Activated naive CD4-positive, alpha-beta T cell treated with anti-CD3 and anti-CD28 coated beads, Interleukin-2, amount 10 ng/mL, durations not matched to agents 7 days and 5 days (primary cell): ENCODE measurements at regions not wholly inside any gene's neighbourhood (a gene's known extent, or its start where the extent isn't known, plus 50 kb on each side); places are given as distances from the start of the nearest gene placed in this dataset.

Source experiments
- CTCF ChIA-PET: fragments of 350-600 bp; sonication (Branson Sonifier 250); formaldehyde crosslinking; loops from one replicate; lab custom pipeline; 2021; ENCODE audit warnings: antibody characterized with exemption; lab: Charles Lee
- DNase-seq: peaks from one replicate; pipeline ENCODE4 v3.0.0-alpha.2; 2020
- H3K27ac Mint-ChIP-seq: one replicate; pipeline ENCODE4 v1.8.0; 2021; ENCODE audit warnings: mild to moderate bottlenecking, moderate library complexity, mixed read lengths
- H3K27me3 Mint-ChIP-seq: one replicate; pipeline ENCODE4 v1.8.0; 2021; ENCODE audit warnings: mild to moderate bottlenecking, mixed read lengths
- H3K36me3 Mint-ChIP-seq: one replicate; pipeline ENCODE4 v1.8.0; 2021; ENCODE audit warnings: mixed read lengths
- H3K4me1 Mint-ChIP-seq: one replicate; pipeline ENCODE4 v1.8.0; 2021; ENCODE audit warnings: mixed read lengths
- H3K4me3 Mint-ChIP-seq: one replicate; pipeline ENCODE4 v1.8.0; 2021; ENCODE audit warnings: mild to moderate bottlenecking, moderate library complexity, mixed read lengths
- H3K9me3 Mint-ChIP-seq: one replicate; pipeline ENCODE4 v1.8.0; 2021; ENCODE audit warnings: mixed read lengths

DNA sequence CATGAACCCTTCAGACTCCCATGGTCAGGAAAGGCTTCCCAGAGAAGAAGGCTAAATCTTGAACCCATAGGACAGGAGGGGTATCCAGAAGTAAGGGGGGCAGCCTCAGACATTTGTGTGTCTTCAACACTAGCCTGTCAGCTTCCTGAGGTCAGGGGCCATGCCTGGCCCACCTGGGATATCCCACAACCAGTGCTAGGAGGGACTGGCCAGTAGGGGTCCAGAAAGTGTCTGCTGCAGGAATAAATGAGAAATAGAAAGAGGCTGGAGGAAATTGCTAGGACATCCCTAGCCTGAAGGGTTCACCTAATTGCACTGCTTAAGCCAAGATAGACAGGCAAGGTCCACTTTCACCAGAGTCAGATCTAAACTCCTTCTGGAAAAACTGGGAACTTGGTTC is 799.6 kb upstream of the ID2 start:
- Mint-ChIP-seq H3K9me3 (no peaks in the 10 kb centered on the region), H3K4me1 (no peaks in the 10 kb centered on the region), H3K27me3 (no peaks in the 10 kb centered on the region)

DNA sequence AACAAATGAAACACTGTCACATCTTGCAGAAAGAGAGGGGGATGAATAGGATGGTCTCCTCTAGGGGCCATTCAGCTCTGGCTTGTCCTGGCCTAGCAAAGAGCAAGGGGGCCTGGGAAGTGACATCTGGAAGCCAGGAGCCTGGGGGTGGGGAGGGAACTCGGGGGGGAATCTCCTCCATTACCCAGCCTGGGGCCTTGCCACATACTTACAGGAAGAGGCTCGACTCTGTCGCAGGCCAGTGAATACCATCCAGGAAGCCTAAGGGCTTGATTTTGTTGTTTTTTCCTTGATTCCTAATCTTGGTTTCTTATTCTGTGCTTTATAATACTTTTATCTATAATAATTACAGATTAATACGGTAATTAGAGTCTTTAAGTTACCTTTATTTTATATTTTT is 797.5 kb upstream of the ID2 start:
- no peak for DNase-seq
- Mint-ChIP-seq H3K4me3 (no peak overlapping the region), H3K27me3 (no peaks in the 10 kb centered on the region), H3K9me3 (no peaks in the 10 kb centered on the region), H3K4me1 (no peaks in the 10 kb centered on the region), H3K27ac (no peak overlapping the region), H3K36me3 (no peaks in the 10 kb centered on the region)
- CTCF ChIA-PET = no interaction called here

More for the DNA sequence above, 799.6 kb upstream of the ID2 start:
- Mint-ChIP-seq H3K27ac (no peak overlapping the region), H3K4me3 (no peak overlapping the region), H3K36me3 (no peaks in the 10 kb centered on the region)
- CTCF ChIA-PET = no interaction called here
- no peak for DNase-seq

DNA sequence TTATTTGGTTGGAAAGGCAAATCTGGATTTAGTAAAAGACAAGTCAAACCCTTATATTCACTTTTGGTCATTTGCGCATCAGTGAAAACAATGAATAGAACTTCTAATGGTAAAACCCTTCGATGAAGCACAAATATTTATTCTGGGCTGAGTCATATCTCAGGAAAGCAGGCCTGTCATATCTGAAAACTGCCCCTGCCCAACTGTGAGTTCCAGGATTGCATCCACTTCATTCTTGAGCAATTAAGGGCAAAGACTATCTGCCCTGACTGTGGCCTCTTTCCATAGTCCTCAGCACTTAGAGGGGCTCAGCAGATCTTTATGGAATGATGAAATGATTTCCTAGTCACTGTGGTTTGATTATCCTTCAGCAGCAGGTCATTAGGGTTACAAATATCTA is 795.2 kb upstream of the ID2 start:
- H3K36me3 Mint-ChIP-seq = no peaks in the 10 kb centered on the region
- DNase-seq = no peak
- no peak overlapping the region for H3K27ac Mint-ChIP-seq
- H3K4me3 Mint-ChIP-seq = no peak overlapping the region
- peaks cover 3% of the 10 kb centered on the region for H3K27me3 Mint-ChIP-seq
- CTCF ChIA-PET = no interaction called here
- no peaks in the 10 kb centered on the region for H3K9me3 Mint-ChIP-seq
- H3K4me1 Mint-ChIP-seq = no peaks in the 10 kb centered on the region

DNA sequence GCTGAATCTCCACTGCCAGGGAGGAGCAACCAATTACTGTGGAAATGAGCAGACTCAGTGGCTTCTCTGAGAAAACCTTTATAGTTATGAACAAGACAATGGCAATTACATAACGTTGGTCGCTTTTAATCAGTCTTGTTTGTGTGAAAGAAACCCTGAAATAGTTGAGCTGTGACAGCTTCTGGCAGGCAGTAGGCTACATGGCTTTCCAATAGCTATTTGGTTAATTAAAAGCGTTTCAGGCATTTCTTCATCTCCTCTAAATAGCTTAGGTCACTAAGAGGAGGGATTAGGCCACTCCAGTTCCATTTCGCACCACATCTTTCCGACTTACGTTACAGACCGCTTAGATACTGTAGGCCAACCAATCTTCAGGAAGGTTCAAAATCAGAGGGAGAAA is 794.4 kb upstream of the ID2 start:
- Mint-ChIP-seq H3K4me1 (no peaks in the 10 kb centered on the region), H3K36me3 (no peaks in the 10 kb centered on the region)
- CTCF ChIA-PET = no interaction called here

DNA sequence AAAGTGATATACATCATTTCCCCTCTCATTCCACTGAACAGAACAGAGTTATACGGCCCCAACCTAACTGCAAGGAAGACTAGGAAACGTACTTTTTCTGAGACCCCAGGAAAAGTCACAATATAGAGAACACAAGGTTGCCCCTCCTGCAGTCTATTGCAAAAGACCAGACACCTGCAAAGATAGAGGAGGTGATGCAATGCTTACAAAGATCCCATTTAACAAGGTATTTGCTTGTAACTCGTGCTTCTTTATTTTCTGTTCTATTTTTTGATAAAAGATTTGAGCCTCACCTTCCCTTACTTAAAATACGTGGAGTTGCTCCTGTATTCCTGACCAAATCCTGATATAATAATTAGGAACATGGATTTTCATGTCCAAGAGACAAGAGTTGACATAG is 793.0 kb upstream of the ID2 start:
- H3K9me3 Mint-ChIP-seq = no peaks in the 10 kb centered on the region
- no peaks in the 10 kb centered on the region for H3K4me1 Mint-ChIP-seq
- no peaks in the 10 kb centered on the region for H3K36me3 Mint-ChIP-seq
- CTCF ChIA-PET = interaction anchor here (0.8 kb wide), 1 partner anchor 106 kb away, joined by 3 read pairs; no protein-coding TSS in a partner anchor
- no peak overlapping the region for H3K27ac Mint-ChIP-seq
- no peak overlapping the region for H3K4me3 Mint-ChIP-seq
- peaks cover 3% of the 10 kb centered on the region for H3K27me3 Mint-ChIP-seq
- no peak for DNase-seq

More for the DNA sequence above, 794.4 kb upstream of the ID2 start:
- H3K4me3 Mint-ChIP-seq = no peak overlapping the region
- no peak overlapping the region for H3K27ac Mint-ChIP-seq
- no peaks in the 10 kb centered on the region for H3K9me3 Mint-ChIP-seq
- DNase-seq = no peak
- H3K27me3 Mint-ChIP-seq = peaks cover 3% of the 10 kb centered on the region

DNA sequence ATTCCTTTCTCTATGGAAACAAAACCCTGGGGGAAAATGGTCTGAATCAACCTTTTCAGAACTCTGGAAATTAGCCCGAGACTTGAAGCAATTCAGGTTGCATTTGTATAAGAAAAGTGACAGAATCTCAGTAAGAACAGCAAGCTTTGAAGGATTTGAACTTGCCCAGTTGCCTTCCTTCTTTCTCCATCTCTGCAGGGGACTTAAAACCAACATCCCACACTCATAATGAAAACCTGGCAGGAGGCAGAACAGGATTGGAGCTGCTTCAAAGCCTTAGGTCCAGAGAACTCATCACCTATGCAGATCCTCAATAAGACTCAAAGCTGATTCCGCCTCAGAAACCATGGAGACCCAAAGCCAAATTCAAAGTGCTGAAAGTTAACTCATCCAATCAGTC is 790.5 kb upstream of the ID2 start:
- no peak for DNase-seq
- Mint-ChIP-seq H3K27ac (no peak overlapping the region), H3K27me3 (peaks cover 3% of the 10 kb centered on the region), H3K4me3 (no peak overlapping the region), H3K4me1 (no peaks in the 10 kb centered on the region), H3K9me3 (no peaks in the 10 kb centered on the region), H3K36me3 (no peaks in the 10 kb centered on the region)
- CTCF ChIA-PET = no interaction called here

DNA sequence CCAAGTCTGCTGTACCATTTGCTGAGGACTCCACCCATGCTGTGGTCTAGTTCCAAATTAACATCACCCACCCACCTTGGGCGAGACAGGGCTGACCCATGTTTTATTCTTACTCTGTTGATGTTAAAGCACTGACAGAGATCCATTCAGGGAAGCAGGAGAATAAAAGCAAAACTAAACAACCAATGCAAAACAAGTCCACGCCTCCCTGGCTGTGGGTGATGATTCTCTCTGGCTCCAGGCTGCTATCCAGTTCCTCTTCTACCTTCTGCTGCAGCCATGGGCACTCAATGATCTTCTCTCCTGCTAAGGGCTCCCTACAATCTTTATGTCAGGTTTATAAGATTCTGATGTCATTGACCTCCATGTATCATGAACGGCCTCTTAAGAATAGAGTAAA is 786.6 kb upstream of the ID2 start:
- Mint-ChIP-seq H3K4me1 (peaks cover 12% of the 10 kb centered on the region), H3K9me3 (no peaks in the 10 kb centered on the region), H3K27ac (no peak overlapping the region), H3K4me3 (no peak overlapping the region), H3K36me3 (no peaks in the 10 kb centered on the region), H3K27me3 (peaks cover 7% of the 10 kb centered on the region)
- no peak for DNase-seq
- CTCF ChIA-PET = no interaction called here

DNA sequence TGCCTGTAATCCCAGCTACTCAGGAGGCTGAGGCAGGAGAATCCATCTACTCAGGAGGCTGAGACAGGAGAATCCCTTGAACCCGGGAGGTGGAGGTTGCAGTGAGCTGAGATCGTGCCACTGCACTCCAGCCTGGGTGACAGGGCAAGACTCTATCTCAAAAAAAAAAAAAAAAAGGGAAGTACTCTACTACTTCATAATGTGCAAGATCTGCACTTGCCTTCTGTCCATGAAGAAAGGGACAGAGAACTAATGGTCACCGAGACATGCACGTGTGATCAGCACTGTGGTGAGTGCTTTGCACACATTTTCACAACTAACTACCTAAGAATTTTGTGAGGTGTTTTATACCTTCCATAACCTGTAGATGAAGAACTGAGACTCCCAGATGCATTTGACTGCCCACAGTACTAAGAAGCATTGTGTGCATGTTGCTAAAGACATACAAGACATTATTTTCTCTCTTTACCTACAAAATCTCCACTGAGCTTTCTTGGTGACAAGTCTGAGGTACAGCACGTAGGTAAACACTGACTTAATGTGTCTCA is 784.8 kb upstream of the ID2 start:
- Mint-ChIP-seq H3K9me3 (no peaks in the 10 kb centered on the region), H3K27ac (no peak overlapping the region), H3K36me3 (no peaks in the 10 kb centered on the region), H3K4me1 (peaks cover 21% of the 10 kb centered on the region), H3K4me3 (no peak overlapping the region), H3K27me3 (peaks cover 4% of the 10 kb centered on the region)
- DNase-seq = no peak
- CTCF ChIA-PET = no interaction called here

DNA sequence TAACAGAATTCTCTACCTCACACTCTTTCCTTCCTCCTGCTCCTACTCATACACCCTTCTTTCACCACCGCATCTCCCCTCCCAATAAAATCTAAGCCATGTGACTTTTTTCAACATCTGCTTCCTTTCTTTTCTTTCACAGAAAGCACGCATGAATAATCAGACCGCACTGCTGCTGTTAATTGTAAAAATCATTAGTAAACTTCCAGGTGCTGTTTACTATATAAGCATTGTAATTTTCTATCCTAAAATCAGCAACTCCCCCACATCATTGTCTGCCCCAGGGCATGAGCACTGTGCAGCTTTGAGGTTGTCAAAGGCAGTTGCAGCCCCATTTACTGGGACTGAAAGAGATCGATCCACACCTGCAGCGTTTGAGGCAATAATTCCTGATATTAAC is 782.6 kb upstream of the ID2 start:
- no peaks in the 10 kb centered on the region for H3K9me3 Mint-ChIP-seq
- H3K4me3 Mint-ChIP-seq = no peak overlapping the region
- peaks cover 14% of the 10 kb centered on the region for H3K27me3 Mint-ChIP-seq
- no peak for DNase-seq
- H3K4me1 Mint-ChIP-seq = peaks cover 21% of the 10 kb centered on the region
- CTCF ChIA-PET = no interaction called here
- no peak overlapping the region for H3K27ac Mint-ChIP-seq
- no peaks in the 10 kb centered on the region for H3K36me3 Mint-ChIP-seq

DNA sequence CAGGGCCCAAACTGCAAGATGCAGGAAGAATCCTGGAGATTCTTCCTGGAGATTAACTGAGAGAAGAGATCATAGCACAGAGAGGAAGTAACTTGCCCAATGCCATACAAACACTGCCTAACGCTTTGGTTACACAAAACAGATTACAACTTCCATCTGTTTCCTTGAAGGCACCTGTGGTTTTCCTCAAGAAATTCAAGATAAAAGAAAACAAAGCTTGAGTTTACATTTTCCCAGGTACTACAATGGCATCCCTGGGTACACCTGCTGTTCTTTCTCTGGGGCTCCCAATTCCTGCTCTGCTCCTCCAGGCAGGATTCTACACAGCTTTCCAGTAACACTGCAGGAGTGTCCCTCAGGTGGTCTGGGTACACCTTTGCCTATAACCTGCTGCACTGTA is 781.9 kb upstream of the ID2 start:
- CTCF ChIA-PET = no interaction called here
- H3K4me1 Mint-ChIP-seq = peaks cover 21% of the 10 kb centered on the region
- H3K4me3 Mint-ChIP-seq = no peak overlapping the region
- H3K27ac Mint-ChIP-seq = no peak overlapping the region
- H3K36me3 Mint-ChIP-seq = no peaks in the 10 kb centered on the region
- no peak for DNase-seq
- peaks cover 14% of the 10 kb centered on the region for H3K27me3 Mint-ChIP-seq
- H3K9me3 Mint-ChIP-seq = no peaks in the 10 kb centered on the region

DNA sequence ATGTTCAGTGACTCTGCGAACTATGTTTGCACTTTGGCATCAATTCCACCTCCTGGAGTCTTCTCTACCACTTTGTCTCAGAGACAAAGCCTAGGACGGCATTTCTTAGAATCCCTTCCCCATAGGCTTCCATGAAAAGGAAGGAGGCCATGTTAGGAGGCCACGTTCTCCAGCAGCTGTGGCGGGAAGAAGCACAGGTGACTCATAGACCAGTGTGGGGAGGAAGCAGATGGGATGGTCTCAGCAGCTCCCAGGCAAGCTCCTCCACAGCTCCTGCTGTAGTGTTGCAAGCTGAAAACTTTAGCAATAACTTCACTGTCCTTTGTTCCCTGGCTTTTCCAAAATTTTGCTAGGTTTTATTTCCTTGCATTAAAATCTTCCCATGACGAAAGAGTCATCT is 781.3 kb upstream of the ID2 start:
- no peaks in the 10 kb centered on the region for H3K36me3 Mint-ChIP-seq
- peaks cover 14% of the 10 kb centered on the region for H3K27me3 Mint-ChIP-seq
- CTCF ChIA-PET = no interaction called here
- no peak overlapping the region for H3K4me3 Mint-ChIP-seq
- DNase-seq = peak; percentile 23
- peaks cover 21% of the 10 kb centered on the region for H3K4me1 Mint-ChIP-seq
- no peaks in the 10 kb centered on the region for H3K9me3 Mint-ChIP-seq
- H3K27ac Mint-ChIP-seq = no peak overlapping the region

DNA sequence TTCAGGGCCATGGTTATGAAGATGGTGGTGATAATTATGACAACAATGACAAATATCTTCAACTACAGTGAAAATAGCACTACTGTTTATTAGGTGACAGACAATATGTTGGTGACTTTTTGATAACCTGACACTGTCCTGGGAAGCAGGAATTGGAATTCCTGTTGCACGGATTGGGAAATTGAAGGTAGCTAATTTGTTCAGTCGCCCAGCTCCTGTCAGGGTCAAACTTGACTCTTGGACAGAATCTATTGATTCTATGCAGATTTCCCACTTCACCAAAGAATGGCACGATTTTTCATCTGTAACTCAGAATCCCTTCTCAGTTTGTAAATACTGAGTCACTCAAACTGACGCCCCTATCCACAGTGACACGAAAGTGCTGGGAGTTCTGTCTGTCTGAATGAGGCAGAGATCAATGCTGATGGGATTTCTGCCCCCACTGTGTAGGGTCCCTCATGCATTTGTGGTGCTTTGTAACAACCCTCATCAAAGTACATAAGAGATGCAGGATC is 779.5 kb upstream of the ID2 start:
- H3K36me3 Mint-ChIP-seq = no peaks in the 10 kb centered on the region
- H3K4me1 Mint-ChIP-seq = peaks cover 21% of the 10 kb centered on the region
- no peak overlapping the region for H3K27ac Mint-ChIP-seq
- CTCF ChIA-PET = no interaction called here
- peaks cover 14% of the 10 kb centered on the region for H3K27me3 Mint-ChIP-seq
- no peak overlapping the region for H3K4me3 Mint-ChIP-seq
- H3K9me3 Mint-ChIP-seq = no peaks in the 10 kb centered on the region
- DNase-seq = no peak

DNA sequence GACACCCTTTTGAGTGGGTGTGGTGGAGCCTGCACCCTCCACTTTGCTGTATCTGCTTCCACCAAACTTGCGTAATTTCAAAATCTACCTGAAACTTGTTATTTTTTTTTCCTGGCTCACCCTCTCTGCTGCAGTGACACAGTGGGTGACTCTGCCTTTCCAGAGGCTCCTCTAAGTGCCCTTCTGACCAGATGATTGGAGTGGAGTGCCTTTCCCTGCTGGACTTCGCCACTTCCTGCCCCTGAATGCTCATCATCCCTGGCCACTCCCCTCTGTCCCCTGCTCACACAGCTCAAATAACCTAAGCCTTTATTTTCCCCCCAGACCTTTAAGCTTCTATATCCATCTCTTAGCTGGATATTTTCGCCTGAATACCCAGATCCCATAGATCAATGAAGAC is 777.5 kb upstream of the ID2 start:
- H3K9me3 Mint-ChIP-seq = peaks cover 5% of the 10 kb centered on the region
- CTCF ChIA-PET = no interaction called here
- DNase-seq = no peak
- H3K4me3 Mint-ChIP-seq = no peak overlapping the region
- no peak overlapping the region for H3K27ac Mint-ChIP-seq
- peaks cover 17% of the 10 kb centered on the region for H3K4me1 Mint-ChIP-seq
- H3K27me3 Mint-ChIP-seq = peaks cover 10% of the 10 kb centered on the region
- H3K36me3 Mint-ChIP-seq = no peaks in the 10 kb centered on the region

DNA sequence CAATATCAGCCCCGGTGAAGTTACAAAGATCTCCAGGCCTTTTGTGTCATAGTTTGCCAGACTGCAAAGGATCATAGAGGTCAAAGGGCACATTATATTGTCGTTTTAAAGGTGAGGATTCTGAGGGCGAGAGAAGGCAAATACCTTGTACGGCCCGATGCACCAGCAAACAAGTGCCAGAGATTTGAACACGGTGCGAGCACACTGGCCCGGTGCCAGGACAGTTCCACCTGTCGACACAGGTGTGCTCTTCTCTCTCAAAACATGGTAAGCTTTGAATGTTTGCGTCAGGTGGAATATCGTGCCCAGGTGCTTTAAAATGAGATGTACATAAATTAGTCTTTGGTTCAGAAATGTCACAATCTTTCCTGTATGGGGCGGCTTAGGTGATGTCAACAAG is 776.1 kb upstream of the ID2 start:
- no peaks in the 10 kb centered on the region for H3K36me3 Mint-ChIP-seq
- H3K9me3 Mint-ChIP-seq = peaks cover 5% of the 10 kb centered on the region
- peaks cover 4% of the 10 kb centered on the region for H3K4me1 Mint-ChIP-seq
- H3K4me3 Mint-ChIP-seq = no peak overlapping the region
- DNase-seq = no peak
- peaks cover 10% of the 10 kb centered on the region for H3K27me3 Mint-ChIP-seq
- H3K27ac Mint-ChIP-seq = no peak overlapping the region
- CTCF ChIA-PET = no interaction called here

DNA sequence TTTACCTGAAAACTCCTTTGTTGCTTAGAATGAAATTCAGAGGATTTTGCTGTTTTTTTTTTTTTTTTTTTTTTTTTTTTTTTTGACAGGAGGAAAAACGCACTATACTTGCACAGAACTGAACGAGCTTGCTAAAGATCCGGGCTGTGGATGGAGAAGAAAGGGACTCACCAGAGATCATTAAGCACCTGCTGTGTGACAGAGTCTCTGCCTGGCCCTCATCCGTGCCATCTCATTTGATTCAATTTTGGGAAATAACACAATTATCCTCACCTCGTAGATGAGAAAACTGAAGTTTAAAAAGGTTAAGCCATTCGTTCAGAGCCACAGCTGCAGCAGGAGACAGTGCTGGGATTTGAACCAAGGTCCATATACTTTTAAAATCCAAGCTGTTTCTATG is 775.4 kb upstream of the ID2 start:
- peaks cover 5% of the 10 kb centered on the region for H3K9me3 Mint-ChIP-seq
- no peak overlapping the region for H3K27ac Mint-ChIP-seq
- no peaks in the 10 kb centered on the region for H3K4me1 Mint-ChIP-seq
- CTCF ChIA-PET = no interaction called here
- no peak for DNase-seq
- peaks cover 10% of the 10 kb centered on the region for H3K27me3 Mint-ChIP-seq
- no peaks in the 10 kb centered on the region for H3K36me3 Mint-ChIP-seq
- H3K4me3 Mint-ChIP-seq = no peak overlapping the region

DNA sequence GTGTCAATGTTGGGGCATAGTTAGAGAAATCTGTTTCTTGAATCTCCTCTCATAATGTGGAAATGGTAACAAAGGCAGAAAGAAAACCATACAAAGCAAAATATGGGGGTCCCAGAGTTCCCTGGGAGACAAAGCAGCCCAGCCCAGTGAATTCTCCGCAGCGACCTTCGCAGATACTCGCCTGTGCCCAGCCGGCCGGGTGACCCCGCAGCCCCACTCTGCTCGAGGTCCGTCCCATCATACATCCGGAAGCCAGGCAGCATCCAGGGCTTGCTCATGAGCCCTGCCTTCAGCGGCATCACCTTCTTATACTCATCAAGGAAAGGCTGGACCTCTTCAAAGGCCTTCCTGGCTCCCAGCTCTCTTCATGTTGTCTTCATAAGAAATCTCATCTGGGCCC is 774.8 kb upstream of the ID2 start:
- CTCF ChIA-PET = no interaction called here
- no peak for DNase-seq
- Mint-ChIP-seq H3K27ac (no peak overlapping the region), H3K27me3 (peaks cover 10% of the 10 kb centered on the region), H3K4me1 (no peaks in the 10 kb centered on the region), H3K9me3 (peaks cover 5% of the 10 kb centered on the region), H3K36me3 (no peaks in the 10 kb centered on the region), H3K4me3 (no peak overlapping the region)
